H1 (cell line): ENCODE measurements at regions not wholly inside any gene's neighbourhood (a gene's known extent, or its start where the extent isn't known, plus 50 kb on each side); places are given as distances from the start of the nearest gene placed in this dataset.

Source experiments
- CTCF ChIA-PET: fragments of 300-600 bp; sonication (Branson Sonifier 250); formaldehyde crosslinking; loops from one replicate; lab custom pipeline; 2021; ENCODE audit not compliant: partially characterized antibody; lab: Charles Lee
- POLR2A ChIA-PET: fragments of 300-600 bp; sonication (Branson Sonifier 250); formaldehyde crosslinking; loops from one replicate; lab custom pipeline; 2021; ENCODE audit warnings: inconsistent platforms; ENCODE audit not compliant: partially characterized antibody; lab: Charles Lee
- DNase-seq, 2 experiments: peaks; one replicate each; pipeline versions ENCODE4 v3.0.0 to v3.0.0-alpha.2; 2010 to 2022; ENCODE audit warnings: low spot score in 2 of 2, low read depth in 1 of 2, mixed read lengths in 1 of 2
- FAIRE-seq: peaks from 2 replicates; lab custom pipeline; 2011; peaks lifted over from hg19 to GRCh38; lab: Jason Lieb, UNC
- H2AFZ ChIP-seq: 2 replicates; pipeline ENCODE4 v1.8.1; 2012; ENCODE audit warnings: low read length, inconsistent platforms
- H2AK5ac ChIP-seq: 2 replicates; pipeline ENCODE4 v1.6.1; 2013; ENCODE audit warnings: low read depth, low read length
- H2BK120ac ChIP-seq: replicated peaks from 2 replicates; pipeline ENCODE3; 2013; ENCODE audit warnings: low read depth, low read length, inconsistent platforms
- H2BK12ac ChIP-seq: 2 replicates; pipeline ENCODE4 v1.6.1; 2013; ENCODE audit warnings: low read depth, low read length
- H2BK15ac ChIP-seq: 2 replicates; pipeline ENCODE4 v1.6.1; 2013; ENCODE audit warnings: low read length
- H2BK20ac ChIP-seq: 2 replicates; pipeline ENCODE4 v1.6.1; 2013; ENCODE audit warnings: low read length
- H2BK5ac ChIP-seq: 2 replicates; pipeline ENCODE4 v1.6.1; 2013; ENCODE audit warnings: low read depth, low read length
- H3K14ac ChIP-seq: 2 replicates; pipeline ENCODE4 v1.6.1; 2013; ENCODE audit warnings: inconsistent platforms; ENCODE audit not compliant: insufficient read length
- H3K18ac ChIP-seq: 2 replicates; pipeline ENCODE4 v1.6.1; 2013; ENCODE audit warnings: low read length; ENCODE audit errors: extremely low read depth
- H3K23ac ChIP-seq: 2 replicates; pipeline ENCODE4 v1.6.1; 2013; ENCODE audit warnings: inconsistent platforms; ENCODE audit not compliant: insufficient read length
- H3K23me2 ChIP-seq: 2 replicates; pipeline ENCODE4 v1.6.1; 2013; ENCODE audit warnings: low read depth, low read length
- H3K27ac ChIP-seq: 2 replicates; pipeline ENCODE4 v1.6.1; 2011; ENCODE audit warnings: low read depth, low read length, inconsistent platforms
- H3K27me3 ChIP-seq, 4 experiments: replicated peaks in 1 of 4; 1 replicate in 1 of 4; 2 replicates in 3 of 4; pipeline versions ENCODE4 v1.6.1 to v1.8.1; 2011 to 2013; ENCODE audit warnings: low read length in 3 of 4, mild to moderate bottlenecking in 3 of 4, inconsistent platforms in 2 of 4, mixed read lengths in 2 of 4, moderate library complexity in 1 of 4; ENCODE audit not compliant: control insufficient read depth in 3 of 4, insufficient read depth in 3 of 4; ENCODE audit errors: extremely low read depth in 1 of 4
- H3K36me3 ChIP-seq, 4 experiments: 2 replicates each; pipeline versions ENCODE4 v1.6.1 to v1.8.1; 2011 to 2013; ENCODE audit warnings: mild to moderate bottlenecking in 4 of 4, low read length in 3 of 4, moderate library complexity in 2 of 4, control low read depth in 1 of 4, inconsistent platforms in 1 of 4; ENCODE audit not compliant: insufficient read depth in 4 of 4, control insufficient read depth in 2 of 4
- H3K4ac ChIP-seq: replicated peaks from 2 replicates; pipeline ENCODE3; 2013; ENCODE audit warnings: low read length, low read depth, mixed read lengths, inconsistent platforms; ENCODE audit not compliant: insufficient read length
- H3K4me1 ChIP-seq, 4 experiments: replicated peaks in 1 of 4; 1 replicate in 1 of 4; 2 replicates in 3 of 4; pipeline versions ENCODE4 v1.6.1 to v1.8.1; 2011 to 2013; ENCODE audit warnings: low read length in 3 of 4, inconsistent platforms in 2 of 4, mixed read lengths in 1 of 4; ENCODE audit not compliant: insufficient read depth in 4 of 4, control insufficient read depth in 3 of 4
- H3K4me2 ChIP-seq, 2 experiments: 2 replicates each; pipeline versions ENCODE4 v1.6.1 to v1.8.1; 2011 to 2013; ENCODE audit warnings: low read depth in 2 of 2, low read length in 2 of 2, control low read depth in 1 of 2, inconsistent platforms in 1 of 2, mild to moderate bottlenecking in 1 of 2; ENCODE audit not compliant: insufficient read depth in 1 of 2
- H3K4me3 ChIP-seq, 4 experiments: fragments of 200-600, 300-600 bp in 1 of 4; sonication (generic), shearing (Covaris generic), sonication (Bioruptor Twin) in 1 of 4; 2 replicates each; pipeline versions ENCODE4 v1.5.1 to v1.8.1; 2011 to 2016; ENCODE audit warnings: low read length in 4 of 4, low read depth in 3 of 4, control low read depth in 2 of 4, inconsistent platforms in 2 of 4, mild to moderate bottlenecking in 2 of 4, mixed read lengths in 1 of 4, moderate library complexity in 1 of 4; ENCODE audit not compliant: insufficient read depth in 2 of 4; ENCODE audit errors: extremely low read depth in 1 of 4
- H3K56ac ChIP-seq: replicated peaks from 2 replicates; pipeline ENCODE3; 2013; ENCODE audit warnings: low read depth, mild to moderate bottlenecking, mixed read lengths, low read length, inconsistent platforms; ENCODE audit not compliant: insufficient read length
- H3K79me1 ChIP-seq: 2 replicates; pipeline ENCODE4 v1.6.1; 2013; ENCODE audit warnings: low read depth, low read length, control low read depth
- H3K79me2 ChIP-seq, 2 experiments: 2 replicates each; pipeline versions ENCODE4 v1.6.1 to v1.8.1; 2012 to 2013; ENCODE audit warnings: low read length in 2 of 2, mild to moderate bottlenecking in 2 of 2, inconsistent platforms in 1 of 2; ENCODE audit not compliant: insufficient read depth in 2 of 2, control insufficient read depth in 1 of 2
- H3K9ac ChIP-seq, 4 experiments: replicated peaks in 1 of 4; 1 replicate in 1 of 4; 2 replicates in 3 of 4; pipeline versions ENCODE4 v1.6.1 to v1.8.1; 2011 to 2013; ENCODE audit warnings: low read depth in 3 of 4, low read length in 3 of 4, control low read depth in 2 of 4, mild to moderate bottlenecking in 2 of 4, moderate library complexity in 2 of 4, inconsistent platforms in 1 of 4; ENCODE audit errors: extremely low read depth in 1 of 4
- H3K9me3 ChIP-seq, 2 experiments: 2 replicates each; pipeline versions ENCODE4 v1.6.1 to v1.8.1; 2012 to 2013; ENCODE audit warnings: mild to moderate bottlenecking in 2 of 2, moderate library complexity in 2 of 2, control low read depth in 1 of 2, inconsistent platforms in 1 of 2, low read depth in 1 of 2, low read length in 1 of 2, mixed read lengths in 1 of 2; ENCODE audit not compliant: insufficient read depth in 2 of 2
- H4K20me1 ChIP-seq, 2 experiments: replicated peaks in 1 of 2; 2 replicates each; pipeline versions ENCODE3 to v1.8.1; 2011 to 2013; ENCODE audit warnings: inconsistent platforms in 2 of 2, low read length in 2 of 2, mild to moderate bottlenecking in 1 of 2; ENCODE audit not compliant: insufficient read depth in 2 of 2, control insufficient read depth in 1 of 2
- H4K5ac ChIP-seq: 2 replicates; pipeline ENCODE4 v1.6.1; 2013; ENCODE audit warnings: low read length, low read depth, mixed read lengths, inconsistent platforms; ENCODE audit not compliant: insufficient read length
- H4K8ac ChIP-seq: 2 replicates; pipeline ENCODE4 v1.8.0; 2013; ENCODE audit warnings: mild to moderate bottlenecking, moderate library complexity, low read length, inconsistent platforms; ENCODE audit not compliant: insufficient read depth; ENCODE audit errors: extremely low read depth
- H4K91ac ChIP-seq: replicated peaks from 2 replicates; pipeline ENCODE3; 2013; ENCODE audit warnings: low read length, mixed read lengths, inconsistent platforms; ENCODE audit not compliant: insufficient read length
- BACH1 ChIP-seq: IDR thresholded peaks from 2 replicates; pipeline ENCODE4 v1.6.1; 2012; ENCODE audit warnings: low read length, improper control_type of control experiment
- BCL11A ChIP-seq, 2 experiments: IDR thresholded peaks; one replicate each; pipeline ENCODE4 v1.6.1; 2011; ENCODE audit warnings: low read depth in 2 of 2, low read length in 2 of 2, mild to moderate bottlenecking in 2 of 2
- CBX5 ChIP-seq: fragments of 300-800, 300-1000 bp; sonication (generic); IDR thresholded peaks from 2 replicates; pipeline ENCODE4 v1.7.1; 2016; ENCODE audit warnings: antibody characterized with exemption, low read length, low read depth
- CTBP2 ChIP-seq: IDR thresholded peaks from 2 replicates; pipeline ENCODE4 v1.7.0; 2011; ENCODE audit warnings: borderline replicate concordance, mild to moderate bottlenecking, moderate library complexity, mixed read lengths, low read length; ENCODE audit not compliant: insufficient read depth, insufficient read length
- EGR1 ChIP-seq: IDR thresholded peaks from 2 replicates; pipeline ENCODE4 v1.6.1; 2011; ENCODE audit warnings: low read depth, low read length, borderline replicate concordance
- HDAC2 ChIP-seq, 2 experiments: fragments of 300-600 bp in 1 of 2; sonication (generic) in 1 of 2; IDR thresholded peaks; 2 replicates each; pipeline ENCODE4 v1.6.1; 2011 to 2012; ENCODE audit warnings: low read depth in 2 of 2, low read length in 2 of 2, mild to moderate bottlenecking in 2 of 2, moderate library complexity in 2 of 2, borderline replicate concordance in 1 of 2, inconsistent platforms in 1 of 2
- KDM5A ChIP-seq: fragments of 200-600 bp; IDR thresholded peaks from 2 replicates; pipeline ENCODE4 v1.7.1; 2012; ENCODE audit warnings: mild to moderate bottlenecking, low read length, inconsistent platforms, mixed read lengths
- POLR2A ChIP-seq, 2 experiments: IDR thresholded peaks; 1 replicate in 1 of 2; 2 replicates in 1 of 2; pipeline ENCODE4 v1.6.1; 2011; ENCODE audit warnings: low read depth in 2 of 2, low read length in 2 of 2, mild to moderate bottlenecking in 2 of 2; ENCODE audit errors: control extremely low read depth in 1 of 2
- RBBP5 ChIP-seq: IDR thresholded peaks from 2 replicates; pipeline ENCODE4 v1.7.1; 2012; ENCODE audit warnings: low read depth, mild to moderate bottlenecking, inconsistent platforms, low read length, moderate library complexity, borderline replicate concordance
- SIRT6 ChIP-seq: IDR thresholded peaks from one replicate; pipeline ENCODE4 v1.7.1; 2012; ENCODE audit warnings: low read length, inconsistent platforms
- SP2 ChIP-seq: IDR thresholded peaks from 2 replicates; pipeline ENCODE4 v1.6.1; 2012; ENCODE audit warnings: mild to moderate bottlenecking, low read length, inconsistent platforms
- TBP ChIP-seq: IDR thresholded peaks from 2 replicates; pipeline ENCODE4 v1.6.1; 2011; ENCODE audit warnings: low read depth, low read length, improper control_type of control experiment
- TF ChIP-seq, protein P1 (sequence below): IDR thresholded peaks from 2 replicates; pipeline ENCODE4 v1.6.1; 2012; ENCODE audit warnings: inconsistent platforms

DNA sequence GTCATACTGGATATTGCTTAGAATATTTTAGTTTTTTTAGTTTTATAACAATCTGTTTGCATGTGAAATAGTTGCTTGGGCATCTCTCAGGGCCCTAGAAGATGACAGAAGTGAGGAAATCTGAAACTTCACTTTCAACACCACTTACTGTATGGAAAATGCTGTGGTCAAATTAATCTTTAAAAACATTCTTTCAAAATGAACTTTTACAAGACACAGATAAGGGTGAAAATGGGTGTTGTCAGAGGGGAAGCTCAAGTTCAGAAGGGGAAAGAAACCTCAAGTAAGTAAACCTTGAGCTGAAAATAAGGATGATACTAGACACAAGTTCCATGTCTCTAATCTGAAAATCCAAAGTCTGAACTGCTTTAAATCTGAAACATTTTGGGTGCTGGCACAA is 1840.1 kb upstream of the RAG2 start:
- Histone ChIP-seq H3K9ac (no peak overlapping the region), H2BK20ac (no peak overlapping the region), H3K18ac (no peak overlapping the region), H4K91ac (no peak overlapping the region), H3K14ac (no peak overlapping the region), H4K20me1 (no peaks in the 10 kb centered on the region), H2BK15ac (no peak overlapping the region), H3K4me3 (no peak overlapping the region), H3K27ac (no peak overlapping the region), H3K36me3 (no peaks in the 10 kb centered on the region), H3K79me1 (no peaks in the 10 kb centered on the region), H3K4me1 (peaks cover 0 to 4% (median 1%) of the 10 kb centered on the region in 4 experiments; a peak in 4 of 7 replicates), H2BK120ac (no peak overlapping the region), H3K9me3 (no peaks in the 10 kb centered on the region), H3K27me3 (no peaks in the 10 kb centered on the region), H3K23me2 (no peaks in the 10 kb centered on the region), H3K4me2 (no peak overlapping the region), H3K4ac (no peak overlapping the region), H2BK5ac (no peak overlapping the region), H4K8ac (no peak overlapping the region), H3K79me2 (no peaks in the 10 kb centered on the region), H2AFZ (no peak overlapping the region; the same call in 1 of the 2 replicates), H3K23ac (no peak overlapping the region), H4K5ac (no peak overlapping the region), H2BK12ac (no peak overlapping the region), H2AK5ac (no peak overlapping the region), H3K56ac (no peak overlapping the region)
- ChIA-PET POLR2A (no interaction called here), CTCF (no interaction called here)
- FAIRE-seq (no peak), DNase-seq (no peak)
- TF ChIP-seq CBX5 (no peak), BCL11A (IDR thresholded peaks at IDR 0.05; ENCODE audit: low read depth in 2 of 2, low read length in 2 of 2) (no peak), KDM5A (no peak), EGR1 (no peak), CTBP2 (no peak), HDAC2 (IDR thresholded peaks at IDR 0.05; ENCODE audit: borderline replicate concordance in 1 of 2, low read depth in 2 of 2, low read length in 2 of 2) (no peak), POLR2A (IDR thresholded peaks at IDR 0.05; ENCODE audit: control extremely low read depth in 1 of 2, low read depth in 2 of 2, low read length in 2 of 2) (no peak), BACH1 (no peak), TBP (no peak), SIRT6 (no peak), RBBP5 (no peak), SP2 (no peak)
- TF ChIP-seq, protein P1, sequence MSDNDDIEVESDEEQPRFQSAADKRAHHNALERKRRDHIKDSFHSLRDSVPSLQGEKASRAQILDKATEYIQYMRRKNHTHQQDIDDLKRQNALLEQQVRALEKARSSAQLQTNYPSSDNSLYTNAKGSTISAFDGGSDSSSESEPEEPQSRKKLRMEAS, result no peak
